ENCODE measurements at regions not wholly inside any gene's neighbourhood (a gene's known extent, or its start where the extent isn't known, plus 50 kb on each side); places are given as distances from the start of the nearest gene placed in this dataset.

DNA sequence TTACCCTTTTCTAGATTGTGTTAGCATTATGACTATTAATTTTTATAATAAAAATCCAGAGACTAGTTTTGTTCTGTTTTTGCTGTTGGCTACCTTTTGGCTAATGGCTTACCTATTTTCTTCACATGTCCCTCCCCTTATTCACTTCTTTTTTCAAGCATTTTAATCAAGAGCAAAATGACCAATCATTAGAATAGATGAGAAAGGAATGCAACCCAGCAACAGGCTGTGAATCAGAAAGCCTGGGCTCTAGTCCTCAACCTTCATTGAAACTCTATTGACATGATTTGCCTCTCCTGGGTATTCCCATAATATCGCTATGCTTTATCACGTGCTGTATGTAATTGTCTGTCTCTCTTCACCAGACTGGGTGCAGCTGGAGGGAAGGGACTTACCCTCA is 370.1 kb downstream of the IRS1 start:
- no peak for DNase-seq (ENCODE audit: low spot score)

DNA sequence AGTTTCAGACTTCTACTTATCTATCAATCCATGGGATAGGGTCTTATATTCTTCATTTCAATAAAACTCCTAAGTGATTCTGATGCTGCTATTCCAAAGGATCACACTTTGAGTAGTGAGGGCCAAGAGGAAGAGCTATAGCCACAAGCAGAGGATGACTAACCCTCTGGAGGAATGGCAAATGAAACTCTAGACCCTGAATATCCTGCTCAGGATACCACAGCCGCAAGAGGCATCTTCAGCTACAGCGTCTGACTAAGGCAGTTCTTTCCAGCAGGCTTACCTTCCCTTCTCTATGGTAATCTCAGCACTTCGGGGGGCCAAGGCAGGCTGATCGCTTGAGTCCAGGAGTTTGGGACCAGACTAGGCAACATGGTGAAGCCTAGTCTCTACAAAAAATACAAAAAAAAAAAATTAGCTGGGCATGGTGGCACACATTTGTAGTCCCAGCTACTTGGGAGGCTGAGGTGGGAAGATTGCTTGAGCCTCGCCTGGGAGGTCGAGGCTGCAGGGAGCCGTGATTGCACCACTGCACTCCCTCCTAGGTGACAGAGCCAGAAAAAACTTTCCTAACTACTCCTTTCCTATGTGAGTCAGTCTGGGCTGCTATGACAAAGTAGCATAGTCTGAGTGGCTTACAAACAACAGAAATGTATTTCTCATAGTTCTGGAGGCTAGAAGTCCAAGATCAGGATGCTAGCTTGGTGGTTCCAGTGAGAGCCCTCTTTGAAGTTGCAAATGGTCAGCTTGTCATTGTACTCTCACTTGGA is 371.9 kb downstream of the IRS1 start:
- DNase-seq (ENCODE audit: low spot score) = peak; percentile 44

DNA sequence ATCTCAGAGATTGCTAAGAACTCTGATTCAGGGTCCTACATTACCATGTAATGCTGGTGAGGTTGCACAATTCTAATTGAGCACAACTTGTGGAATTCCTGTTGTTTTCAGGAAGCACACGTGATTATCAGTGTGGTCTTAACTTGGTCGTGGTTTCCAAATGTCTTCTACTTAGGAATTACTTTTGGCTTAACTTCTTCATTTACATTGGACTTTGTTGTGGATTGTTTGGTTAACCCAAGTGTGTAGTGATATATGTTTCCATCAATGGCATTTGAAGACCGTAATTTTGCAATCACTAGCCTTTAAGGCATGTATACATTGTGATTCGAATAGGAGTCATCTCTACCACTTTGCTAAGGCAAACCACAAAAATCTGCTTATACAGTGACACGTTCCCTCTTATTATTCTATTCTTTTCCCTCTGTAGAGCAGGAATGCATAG is 373.3 kb downstream of the IRS1 start:
- DNase-seq (ENCODE audit: low spot score) = peak; percentile 19

DNA sequence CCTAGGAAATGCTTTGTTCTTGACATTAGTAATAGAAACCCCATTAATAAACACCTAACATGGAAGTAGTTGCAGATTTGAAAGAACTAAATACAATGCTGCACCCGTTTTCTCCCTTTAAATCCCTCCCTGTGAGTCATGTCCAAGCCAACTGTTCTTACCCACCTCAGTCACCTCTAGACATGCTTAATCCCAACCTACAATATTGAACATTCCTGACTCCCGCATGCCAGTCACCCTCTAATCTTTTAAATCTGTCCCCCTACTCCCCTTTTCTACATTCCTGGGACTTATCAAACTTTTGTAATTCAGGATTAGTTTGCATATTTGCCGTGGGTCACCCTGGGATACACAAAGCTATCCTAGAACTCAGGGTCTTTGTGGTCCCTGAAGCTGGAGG is 374.6 kb downstream of the IRS1 start:
- no peak for DNase-seq (ENCODE audit: low spot score)

DNA sequence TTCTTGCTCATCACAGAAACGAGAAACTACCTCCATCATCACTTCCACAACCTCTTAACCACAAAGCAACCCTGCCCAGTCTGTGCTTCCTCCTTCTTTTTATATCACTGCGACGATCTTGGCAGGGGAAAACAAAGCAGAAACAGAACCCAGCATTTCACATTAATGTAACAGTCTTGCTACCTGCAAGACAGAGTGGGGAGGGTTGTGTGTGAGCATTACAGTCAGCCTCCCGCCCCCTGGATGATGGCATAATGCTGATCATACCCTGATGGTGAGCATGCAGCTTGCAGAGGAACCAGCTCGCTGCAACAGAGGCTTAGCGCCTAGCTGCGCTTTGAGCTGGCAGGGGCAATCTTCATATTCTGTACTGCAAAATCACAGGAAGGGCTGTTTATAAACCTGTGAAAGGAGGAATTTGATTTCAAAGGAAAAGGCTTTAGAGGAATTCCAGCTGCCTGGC is 376.1 kb downstream of the IRS1 start:
- no peak for DNase-seq (ENCODE audit: low spot score)

DNA sequence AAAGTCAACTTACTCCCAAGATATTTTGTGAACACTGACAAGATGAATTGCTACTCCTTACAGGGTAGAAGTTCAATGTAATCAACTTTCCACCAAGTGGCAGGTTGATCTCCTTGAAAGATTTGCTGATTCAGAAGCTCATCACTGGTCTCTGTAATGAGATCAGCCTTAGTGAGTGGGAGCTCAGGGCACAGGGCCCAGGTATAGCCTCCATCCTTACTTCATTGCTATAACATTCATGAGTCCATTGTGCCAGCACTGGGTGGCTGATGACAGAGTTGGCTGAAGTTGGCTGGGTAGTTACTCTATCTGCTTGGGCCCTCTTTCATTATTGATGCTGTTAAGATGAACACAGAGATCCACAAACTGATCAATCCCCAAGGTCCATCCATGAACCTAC is 379.0 kb downstream of the IRS1 start:
- no peak for DNase-seq (ENCODE audit: low spot score)

DNA sequence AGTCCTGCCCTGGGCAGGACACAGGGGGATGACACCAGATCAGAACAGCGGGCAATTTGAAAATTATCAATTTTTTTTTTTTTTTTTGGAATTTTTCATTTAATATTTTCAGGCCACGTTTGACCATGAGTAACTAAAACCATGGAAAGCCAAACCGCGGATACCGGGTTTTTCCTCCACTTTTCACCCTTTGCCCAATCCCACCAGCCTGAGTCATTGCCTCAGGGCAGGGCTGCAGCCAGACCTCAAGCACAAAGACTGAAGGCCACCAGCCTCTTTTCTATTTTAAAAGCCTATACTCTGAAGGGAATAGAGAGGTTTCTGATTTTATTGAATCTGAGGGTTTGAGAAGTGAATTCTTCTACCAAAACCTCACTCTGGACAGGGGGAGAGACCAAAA is 381.1 kb downstream of the IRS1 start:
- DNase-seq (ENCODE audit: low spot score) = no peak

DNA sequence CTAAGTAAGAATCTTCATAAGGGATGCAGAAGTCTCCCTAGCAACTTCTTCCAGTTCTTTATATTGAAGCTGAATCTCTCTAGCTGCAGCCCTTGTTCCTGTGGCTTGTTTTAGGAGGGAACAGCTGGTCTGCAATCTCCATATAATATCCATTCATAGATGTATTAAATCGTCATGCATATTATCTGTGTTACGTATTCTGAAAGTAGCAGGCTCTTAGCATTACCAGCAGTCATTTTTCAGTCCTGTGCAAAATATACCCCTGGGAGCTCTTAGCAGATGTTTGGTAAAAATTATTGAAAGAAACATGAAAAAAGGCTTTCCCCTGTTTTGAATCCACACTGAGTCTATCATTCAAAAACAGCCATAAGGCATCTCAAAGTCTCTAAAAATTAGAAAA is 385.3 kb downstream of the IRS1 start:
- no peak for DNase-seq (ENCODE audit: low spot score)

DNA sequence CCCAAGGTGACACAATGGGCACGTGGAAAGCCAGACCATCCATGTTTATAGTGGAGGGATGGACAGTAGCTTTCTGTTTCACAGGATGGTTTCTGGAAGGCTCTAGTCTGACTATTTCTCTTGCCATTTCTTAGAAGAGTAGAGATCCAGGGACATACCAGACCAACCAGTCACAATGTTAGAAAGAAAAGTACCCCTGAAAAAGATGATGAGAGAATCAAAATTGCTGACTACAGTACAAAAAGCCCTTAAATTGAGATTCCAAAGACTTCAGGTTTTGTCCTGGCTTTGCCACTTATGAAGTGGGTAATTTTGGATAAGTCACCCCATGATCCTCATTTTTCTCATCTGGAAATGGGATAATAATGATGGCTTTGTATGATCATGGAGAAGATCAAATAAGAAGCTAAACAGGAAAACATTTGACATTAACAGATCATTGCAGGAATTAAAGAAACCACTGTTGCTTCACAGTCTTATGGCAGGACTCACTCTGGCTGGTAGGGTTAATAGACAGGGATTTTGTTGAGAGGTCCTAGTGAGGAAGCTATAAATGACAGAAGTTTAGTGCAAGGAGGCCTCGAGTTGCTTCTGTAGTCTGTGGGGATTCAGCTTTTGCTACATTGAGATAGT is 386.0 kb downstream of the IRS1 start:
- no peak for DNase-seq (ENCODE audit: low spot score)

DNA sequence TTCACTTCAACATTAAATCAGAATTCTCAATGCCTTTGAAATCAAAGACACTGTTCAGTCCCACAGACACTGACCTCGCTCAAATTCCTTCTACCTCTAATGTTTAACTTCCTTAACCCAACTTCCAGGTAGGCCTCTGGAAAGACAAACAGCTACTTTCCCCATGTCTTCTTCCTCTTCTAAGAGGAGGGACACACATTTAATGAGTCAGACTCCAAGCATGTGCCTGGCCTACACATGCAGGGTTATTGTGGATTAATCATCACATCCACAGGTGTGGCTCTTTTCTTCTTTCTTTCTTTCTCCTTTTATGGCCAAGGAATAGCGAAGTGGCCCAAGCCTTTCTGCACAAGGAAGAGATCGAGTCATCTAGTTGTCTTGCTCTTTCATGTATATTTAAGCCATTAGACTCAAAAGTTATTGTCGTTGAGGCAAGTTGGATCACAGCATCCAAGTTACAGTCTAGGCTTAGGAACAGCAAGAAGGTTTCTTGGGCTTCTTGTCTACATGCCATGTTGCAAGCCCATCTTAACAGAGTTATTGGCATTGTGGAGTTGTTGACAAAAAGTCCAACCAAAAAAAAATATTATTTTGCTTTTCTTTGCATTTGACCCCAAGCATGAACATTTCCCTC is 387.8 kb downstream of the IRS1 start:
- DNase-seq (ENCODE audit: low spot score) = peak; percentile 88

DNA sequence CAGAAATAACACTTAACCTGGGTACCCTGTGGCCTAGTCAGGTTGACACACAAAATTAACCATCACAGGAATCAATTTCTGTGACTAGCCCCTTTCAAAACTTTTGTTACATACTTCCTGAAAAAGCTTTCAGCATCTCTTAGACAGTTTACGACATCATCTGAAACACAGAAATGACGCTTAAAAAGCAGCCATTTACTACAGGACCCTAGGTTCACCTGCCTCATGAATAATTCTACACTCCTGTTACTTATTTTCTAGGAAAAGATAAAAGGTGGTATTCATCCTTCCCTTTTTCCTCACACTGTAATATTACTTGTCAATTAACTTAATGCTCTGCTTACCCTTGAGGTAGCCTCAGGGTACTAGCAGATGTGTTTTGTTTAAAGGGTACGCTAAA is 388.4 kb downstream of the IRS1 start:
- DNase-seq (ENCODE audit: low spot score) = no peak

DNA sequence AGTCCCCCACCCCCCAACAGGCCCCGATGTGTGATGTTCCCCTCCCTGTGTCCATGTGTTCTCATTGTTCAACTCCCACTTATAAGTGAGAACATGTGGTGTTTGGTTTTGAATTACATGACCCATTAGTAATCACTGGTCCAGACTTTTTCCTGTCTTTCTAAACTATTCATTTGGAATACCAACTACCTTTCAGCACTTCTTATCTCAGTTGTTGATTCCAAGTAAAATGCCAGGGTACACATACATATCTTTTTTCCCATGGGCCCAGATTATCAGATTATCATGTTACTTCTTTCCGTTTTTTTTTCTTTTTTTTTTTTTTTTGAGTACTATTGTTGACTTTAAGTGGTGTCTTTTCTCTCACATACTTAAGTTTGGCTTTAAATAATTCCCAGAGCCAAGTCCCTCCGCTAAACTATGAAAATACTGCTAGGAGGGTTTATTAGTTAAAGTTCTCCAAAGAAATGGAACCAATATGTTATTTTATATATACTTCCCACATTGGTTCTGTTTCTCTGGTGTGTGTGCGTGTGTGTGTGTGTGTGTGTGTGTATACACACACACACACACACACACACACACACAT is 389.3 kb downstream of the IRS1 start:
- no peak for DNase-seq (ENCODE audit: low spot score)

DNA sequence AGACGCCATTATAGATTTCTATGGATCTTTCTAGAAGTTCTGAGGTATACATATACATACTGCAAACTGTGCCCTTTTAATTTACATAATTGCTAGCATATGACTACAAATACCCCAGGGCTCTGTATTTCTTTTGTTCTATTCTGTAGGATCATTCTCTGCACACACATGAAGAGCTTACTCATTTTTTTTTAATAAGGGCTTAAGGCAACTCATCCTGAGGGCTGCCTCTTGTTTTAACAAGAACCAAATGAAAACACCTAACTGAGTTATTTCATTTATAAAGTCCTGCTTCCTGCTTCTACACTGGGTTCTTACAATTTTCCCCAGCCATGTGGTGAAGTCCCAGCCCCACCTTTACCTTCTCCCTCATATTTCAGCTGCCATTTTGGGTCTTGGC is 390.5 kb downstream of the IRS1 start:
- no peak for DNase-seq (ENCODE audit: low spot score)

DNA sequence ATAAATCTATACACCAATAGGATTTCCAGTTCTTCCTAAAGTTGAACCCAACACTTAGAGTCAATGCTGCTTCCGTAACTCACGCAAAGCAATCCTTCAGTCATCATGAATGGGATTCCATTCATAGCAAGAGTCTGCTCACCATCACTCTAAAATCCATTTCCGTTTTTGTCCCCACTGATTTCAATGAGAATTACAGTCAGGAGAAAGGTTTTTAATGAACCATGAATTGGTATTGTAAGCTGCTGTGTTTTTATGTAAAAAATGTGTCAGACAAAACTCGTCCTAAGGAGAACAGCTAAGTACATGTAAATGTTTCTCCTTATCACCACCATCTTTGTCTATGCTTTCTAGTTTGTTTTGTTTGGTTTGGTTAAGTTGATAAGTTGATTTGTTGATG is 391.5 kb downstream of the IRS1 start:
- DNase-seq (ENCODE audit: low spot score) = no peak

DNA sequence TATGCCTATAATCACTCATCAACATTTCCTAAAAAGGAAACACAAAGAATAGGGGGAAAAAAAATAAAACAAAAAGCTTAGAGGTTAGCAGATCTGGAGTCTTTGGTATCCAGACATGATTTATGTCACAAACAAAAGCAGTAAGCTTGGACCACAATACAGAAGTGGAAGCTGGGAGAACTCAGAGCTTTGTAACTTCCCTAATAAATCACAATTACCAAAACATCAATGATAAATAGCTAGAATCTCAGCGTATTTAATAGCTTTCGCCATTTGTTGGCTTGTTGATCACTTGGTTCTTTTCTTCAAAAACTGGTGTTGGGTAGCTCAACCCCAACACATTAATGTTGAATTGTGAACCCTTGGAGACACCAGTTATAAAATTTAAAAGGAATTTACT is 392.5 kb downstream of the IRS1 start:
- no peak for DNase-seq (ENCODE audit: low spot score)

DNA sequence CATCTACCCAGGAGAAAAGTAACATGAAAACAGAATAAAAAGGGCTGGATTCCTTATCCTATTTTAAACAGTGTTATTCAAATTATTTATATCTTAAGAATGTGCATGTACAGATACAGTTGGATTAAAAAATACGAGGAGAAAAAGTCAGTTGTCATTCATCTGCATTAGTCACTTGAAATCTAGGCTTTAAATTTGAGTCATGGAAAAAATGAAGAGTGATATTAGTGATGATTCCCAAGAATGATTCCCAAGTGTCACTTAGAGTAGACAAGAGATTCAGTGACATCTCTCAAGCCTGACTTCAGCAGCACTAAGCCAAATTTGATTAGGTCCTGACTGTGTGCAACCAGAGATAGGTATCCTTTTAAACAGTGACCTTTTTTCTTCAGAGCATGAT is 394.2 kb downstream of the IRS1 start:
- no peak for DNase-seq (ENCODE audit: low spot score)

DNA sequence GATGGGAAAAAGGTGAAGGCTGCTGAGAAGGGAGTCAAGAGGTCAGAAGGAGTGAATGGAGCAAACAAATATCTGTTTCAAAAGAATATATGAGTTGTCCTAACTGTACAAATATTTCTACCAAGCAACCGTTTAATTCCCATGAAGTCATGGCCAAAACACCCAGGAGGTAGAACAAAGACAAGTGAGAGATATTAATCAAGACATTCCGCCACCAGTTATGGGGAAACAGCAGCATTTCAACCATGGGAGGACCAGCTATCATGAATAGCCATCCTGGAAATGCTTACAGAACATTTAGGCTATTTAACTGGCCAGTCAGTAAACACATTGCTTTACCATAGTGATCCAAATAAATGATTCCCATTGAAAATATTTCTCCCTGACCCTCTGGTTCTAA is 396.3 kb downstream of the IRS1 start:
- DNase-seq (ENCODE audit: low spot score) = no peak

DNA sequence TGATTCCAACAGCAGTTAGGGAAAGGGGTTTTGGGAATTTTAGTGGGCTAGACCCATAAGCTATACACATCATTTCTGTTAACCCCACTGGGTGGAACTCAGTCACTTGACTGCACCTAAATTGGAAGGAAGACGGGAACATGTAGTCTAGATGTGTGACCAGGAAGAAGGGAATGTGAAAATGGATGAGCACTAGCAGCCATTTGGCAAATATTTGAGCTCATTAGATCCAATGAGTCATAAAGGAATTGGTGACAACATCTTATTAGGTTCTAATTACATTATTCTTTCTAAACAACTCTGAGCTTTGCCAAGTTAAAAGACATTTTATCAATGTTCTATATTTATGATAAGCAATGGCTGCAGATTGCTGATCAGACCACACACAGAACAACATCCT is 400.6 kb downstream of the IRS1 start:
- DNase-seq (ENCODE audit: low spot score) = no peak

DNA sequence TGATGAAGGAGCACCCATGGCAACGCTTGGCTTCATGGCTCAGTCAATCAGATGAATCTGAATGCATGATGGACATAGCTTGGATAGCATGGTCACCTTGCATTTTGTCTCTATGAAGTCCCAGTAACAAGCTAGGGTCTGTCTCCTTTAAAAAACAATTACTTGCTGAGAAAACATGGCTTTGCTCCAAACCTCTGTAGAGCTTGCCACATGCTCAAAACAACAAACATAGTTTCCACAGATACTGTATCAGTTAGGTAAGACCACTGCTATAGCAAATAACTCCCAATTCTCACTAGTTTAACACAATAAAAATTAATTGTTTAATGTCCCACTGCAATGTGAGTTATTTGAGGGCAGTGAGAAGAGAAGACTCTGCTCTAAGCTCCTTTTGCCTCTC is 401.0 kb downstream of the IRS1 start:
- DNase-seq (ENCODE audit: low spot score) = no peak

DNA sequence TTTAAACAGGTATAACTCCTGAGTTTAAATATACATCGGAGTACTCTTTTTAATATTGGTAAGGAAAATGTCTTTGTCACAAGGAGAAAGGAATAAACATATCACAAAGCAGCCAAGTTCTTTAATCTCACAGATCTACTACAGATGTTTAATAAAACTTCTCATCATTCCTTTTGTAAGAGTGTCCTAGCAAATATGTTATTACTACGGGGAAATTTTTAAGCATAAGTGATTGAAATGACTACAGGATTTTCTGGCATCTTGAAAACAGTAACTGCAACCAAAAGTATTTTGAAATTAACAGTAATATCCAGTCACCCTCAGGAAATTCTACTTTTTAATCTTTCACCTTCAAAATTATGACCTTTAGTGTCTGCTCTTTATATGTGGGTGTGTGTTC is 403.1 kb downstream of the IRS1 start:
- no peak for DNase-seq (ENCODE audit: low spot score)

DNA sequence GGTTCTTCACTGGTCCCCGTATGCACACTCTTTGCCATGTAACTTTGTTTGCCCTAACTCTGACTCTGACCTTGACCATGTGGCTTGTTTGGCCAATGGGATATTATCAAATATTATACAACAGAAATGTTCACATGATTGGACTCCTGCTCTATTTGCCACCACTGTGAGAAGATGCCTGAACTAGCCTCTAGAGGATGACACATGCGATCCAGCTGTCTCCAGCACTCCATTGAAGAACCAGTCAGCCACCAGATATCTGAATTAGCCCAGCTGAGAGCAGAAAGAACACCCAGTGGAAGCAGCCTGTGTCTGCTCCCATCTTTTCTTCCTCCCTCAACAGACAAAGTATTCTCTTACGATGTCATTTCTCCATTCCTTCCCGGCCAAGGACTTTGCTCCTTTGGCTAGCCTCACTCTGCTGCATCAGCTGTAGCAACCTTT is 412.1 kb downstream of the IRS1 start:
- no peak for DNase-seq (ENCODE audit: low spot score)

DNA sequence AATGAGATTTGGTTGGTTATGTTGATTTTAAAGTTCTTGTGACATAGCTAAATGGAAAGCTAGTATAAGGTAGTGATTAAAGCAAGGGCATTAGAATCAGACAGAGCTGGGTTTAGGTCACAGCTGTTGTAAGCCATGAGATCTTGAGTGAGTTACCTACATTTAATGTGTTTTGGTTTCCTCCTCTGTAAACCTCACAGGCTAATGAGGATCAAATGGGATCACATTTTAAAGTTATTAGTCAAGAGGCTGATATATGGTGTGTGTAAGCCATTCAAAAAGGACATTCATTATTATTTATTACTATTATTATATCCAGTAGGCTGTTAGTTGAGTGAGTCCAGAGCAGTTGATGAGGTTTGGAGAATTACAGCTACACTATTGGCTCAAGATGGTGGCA is 416.2 kb downstream of the IRS1 start:
- no peak for DNase-seq (ENCODE audit: low spot score)

DNA sequence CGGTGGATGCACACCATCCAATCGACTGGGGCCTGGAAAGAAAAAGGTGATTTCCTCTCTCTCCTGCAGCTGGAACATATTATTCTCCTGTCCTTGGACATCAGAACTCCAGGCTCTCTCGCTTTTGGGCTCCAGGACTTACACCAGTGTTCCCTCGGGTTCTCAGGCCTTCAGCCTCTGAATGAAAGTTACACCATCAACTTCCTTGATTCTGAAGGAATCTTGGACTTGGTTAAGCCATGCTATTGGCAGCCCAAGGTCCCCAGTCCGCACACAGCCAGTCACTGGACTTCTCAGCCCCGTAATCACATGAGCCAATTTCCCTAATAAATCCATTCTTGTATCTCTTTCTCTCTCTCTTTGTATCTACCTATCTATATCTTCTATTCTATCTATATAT is 418.9 kb downstream of the IRS1 start:
- no peak for DNase-seq (ENCODE audit: low spot score)

Measured in LoVo (cell line).